ENCODE measurements at regions not wholly inside any gene's neighbourhood (a gene's known extent, or its start where the extent isn't known, plus 50 kb on each side); places are given as distances from the start of the nearest gene placed in this dataset.
"Not testable (repeated sequence)": the region's sequence is repeated elsewhere in the genome, so short reads cannot be mapped to it uniquely, and the experiment has no call there.

- Mint-ChIP-seq H3K36me3 (ENCODE audit: unreplicated experiment) (no peaks in the 10 kb centered on the region), H3K4me1 (ENCODE audit: unreplicated experiment) (no peaks in the 10 kb centered on the region), H3K9me3 (ENCODE audit: unreplicated experiment) (peaks cover 68% of the 10 kb centered on the region), H3K4me3 (ENCODE audit: unreplicated experiment) (no peak overlapping the region), H3K27ac (ENCODE audit: unreplicated experiment) (no peak overlapping the region), H3K27me3 (ENCODE audit: unreplicated experiment) (no peaks in the 10 kb centered on the region)
- no peak for DNase-seq (ENCODE audit: extremely low spot score, unreplicated experiment)
- TF ChIP-seq CTCF (IDR thresholded peaks at IDR 0.05): no peak
Measured at GRCh38 chr7:153103202-153103601, 343.6 kb downstream of the ACTR3B start.

GRCh38 chr7:153107826-153108225 lies 348.3 kb downstream of the ACTR3B start:
- no peaks in the 10 kb centered on the region for H3K36me3 Mint-ChIP-seq (ENCODE audit: unreplicated experiment)
- DNase-seq (ENCODE audit: extremely low spot score, unreplicated experiment): no peak
- no peak for TF ChIP-seq CTCF (IDR thresholded peaks at IDR 0.05)
- peaks cover 52% of the 10 kb centered on the region for H3K9me3 Mint-ChIP-seq (ENCODE audit: unreplicated experiment)
- no peak overlapping the region for H3K4me3 Mint-ChIP-seq (ENCODE audit: unreplicated experiment)
- H3K27me3 Mint-ChIP-seq (ENCODE audit: unreplicated experiment): no peaks in the 10 kb centered on the region
- no peak overlapping the region for H3K27ac Mint-ChIP-seq (ENCODE audit: unreplicated experiment)
- no peaks in the 10 kb centered on the region for H3K4me1 Mint-ChIP-seq (ENCODE audit: unreplicated experiment)

GRCh38 chr7:153109566-153109965 lies 350.0 kb downstream of the ACTR3B start:
- Mint-ChIP-seq H3K27me3 (ENCODE audit: unreplicated experiment) (no peaks in the 10 kb centered on the region), H3K36me3 (ENCODE audit: unreplicated experiment) (no peaks in the 10 kb centered on the region), H3K4me3 (ENCODE audit: unreplicated experiment) (no peak overlapping the region), H3K27ac (ENCODE audit: unreplicated experiment) (no peak overlapping the region), H3K9me3 (ENCODE audit: unreplicated experiment) (peaks cover 50% of the 10 kb centered on the region), H3K4me1 (ENCODE audit: unreplicated experiment) (no peaks in the 10 kb centered on the region)
- DNase-seq (ENCODE audit: extremely low spot score, unreplicated experiment): no peak
- TF ChIP-seq CTCF (IDR thresholded peaks at IDR 0.05): no peak

- no peak overlapping the region for H3K27ac Mint-ChIP-seq (ENCODE audit: unreplicated experiment)
- no peak overlapping the region for H3K4me3 Mint-ChIP-seq (ENCODE audit: unreplicated experiment)
- no peaks in the 10 kb centered on the region for H3K4me1 Mint-ChIP-seq (ENCODE audit: unreplicated experiment)
- peaks cover 49% of the 10 kb centered on the region for H3K9me3 Mint-ChIP-seq (ENCODE audit: unreplicated experiment)
- no peak for TF ChIP-seq CTCF (IDR thresholded peaks at IDR 0.05)
- no peak for DNase-seq (ENCODE audit: extremely low spot score, unreplicated experiment)
- H3K27me3 Mint-ChIP-seq (ENCODE audit: unreplicated experiment): no peaks in the 10 kb centered on the region
- H3K36me3 Mint-ChIP-seq (ENCODE audit: unreplicated experiment): no peaks in the 10 kb centered on the region
Measured at GRCh38 chr7:153110606-153111005, 351.1 kb downstream of the ACTR3B start.

- H3K9me3 Mint-ChIP-seq (ENCODE audit: unreplicated experiment): peaks cover 33% of the 10 kb centered on the region
- not testable (repeated sequence) for H3K27me3 Mint-ChIP-seq (ENCODE audit: unreplicated experiment)
Measured at GRCh38 chr7:153122255-153122654, 362.7 kb downstream of the ACTR3B start.

GRCh38 chr7:153130052-153130451 lies 370.5 kb downstream of the ACTR3B start:
- H3K4me3 Mint-ChIP-seq (ENCODE audit: unreplicated experiment): no peak overlapping the region
- no peaks in the 10 kb centered on the region for H3K4me1 Mint-ChIP-seq (ENCODE audit: unreplicated experiment)
- no peaks in the 10 kb centered on the region for H3K27me3 Mint-ChIP-seq (ENCODE audit: unreplicated experiment)
- no peaks in the 10 kb centered on the region for H3K36me3 Mint-ChIP-seq (ENCODE audit: unreplicated experiment)
- H3K27ac Mint-ChIP-seq (ENCODE audit: unreplicated experiment): no peak overlapping the region
- H3K9me3 Mint-ChIP-seq (ENCODE audit: unreplicated experiment): peaks cover 64% of the 10 kb centered on the region
- no peak for DNase-seq (ENCODE audit: extremely low spot score, unreplicated experiment)
- TF ChIP-seq CTCF (IDR thresholded peaks at IDR 0.05): no peak

More at GRCh38 chr7:153122255-153122654, 362.7 kb downstream of the ACTR3B start:
- H3K27ac Mint-ChIP-seq (ENCODE audit: unreplicated experiment); H3K4me3 Mint-ChIP-seq (ENCODE audit: unreplicated experiment); DNase-seq (ENCODE audit: extremely low spot score, unreplicated experiment); H3K36me3 Mint-ChIP-seq (ENCODE audit: unreplicated experiment); H3K4me1 Mint-ChIP-seq (ENCODE audit: unreplicated experiment): not testable (repeated sequence)

Measured in osteocyte (in vitro differentiated cells).